NCI-H2081 (cell line): ENCODE measurements at regions not wholly inside any gene's neighbourhood (a gene's known extent, or its start where the extent isn't known, plus 50 kb on each side); places are given as distances from the start of the nearest gene placed in this dataset.
A peak's percentile ranks its signal among the peaks of the same experiment; 100 is the strongest.
"Not testable (repeated sequence)": the region's sequence is repeated elsewhere in the genome, so short reads cannot be mapped to it uniquely, and the experiment has no call there.

ENCODE experiments used
- DNase-seq, 2 experiments: peaks; one replicate each; lab custom pipeline; 2025; lab: John Stamatoyannopoulos, UW

DNA sequence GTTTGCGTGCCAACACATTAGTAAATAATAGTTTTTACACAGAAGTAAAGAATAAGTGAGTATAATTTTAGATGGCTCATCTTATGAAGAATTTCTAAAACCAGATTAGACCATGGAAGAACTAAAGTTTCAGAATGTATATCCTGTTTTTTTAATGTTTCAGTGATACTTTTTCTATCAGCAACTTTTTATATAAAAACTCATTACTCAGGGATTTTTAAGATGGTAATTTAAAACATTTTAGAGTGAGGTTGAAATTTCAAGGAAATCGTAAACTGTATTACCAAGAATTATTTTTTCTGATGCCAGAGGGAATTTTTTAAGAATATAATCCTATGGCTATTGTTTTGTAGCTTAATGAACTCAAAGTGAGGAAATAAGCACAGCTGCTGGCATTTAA is 128.5 kb upstream of the FANCL start:
- no peak for DNase-seq

DNA sequence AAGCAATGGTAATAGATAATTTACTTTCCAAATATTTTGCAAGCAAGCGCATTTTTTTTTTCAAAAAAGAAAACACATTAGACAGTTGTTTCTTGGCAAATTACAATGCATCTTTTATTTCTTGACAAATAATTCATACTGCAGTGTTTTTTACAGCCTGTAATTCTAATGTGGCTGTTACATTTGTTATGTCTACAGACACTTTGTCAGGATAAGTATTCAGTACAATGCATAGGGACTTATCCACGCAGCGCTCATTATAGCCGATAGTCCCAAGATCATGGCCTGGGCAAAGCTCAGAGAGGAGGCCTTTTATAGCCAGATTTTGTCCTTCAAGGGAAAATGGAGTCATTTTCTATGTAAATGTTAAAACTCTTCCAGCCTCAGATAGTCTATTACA is 123.0 kb upstream of the FANCL start:
- peak in 1 of 2 experiments; percentile 61 for DNase-seq

DNA sequence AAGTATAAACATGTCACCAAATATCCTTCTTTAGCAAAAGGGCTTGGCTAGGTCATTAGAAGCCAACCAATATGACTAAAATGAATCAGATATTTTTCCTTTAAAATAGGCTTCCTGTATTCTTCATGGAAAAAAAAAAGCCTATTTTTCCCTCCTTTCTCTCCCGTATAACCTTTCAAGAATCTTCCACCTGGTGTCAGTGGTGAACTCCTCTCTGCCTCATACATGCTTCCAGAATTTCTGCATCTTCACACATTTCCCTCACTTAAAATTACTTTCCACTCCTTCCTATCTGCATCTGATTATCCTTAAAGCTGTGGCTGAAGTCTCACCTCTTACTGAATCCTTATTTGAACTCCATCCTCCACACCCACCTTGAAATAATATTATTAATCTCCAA is 116.9 kb upstream of the FANCL start:
- no peak for DNase-seq

DNA sequence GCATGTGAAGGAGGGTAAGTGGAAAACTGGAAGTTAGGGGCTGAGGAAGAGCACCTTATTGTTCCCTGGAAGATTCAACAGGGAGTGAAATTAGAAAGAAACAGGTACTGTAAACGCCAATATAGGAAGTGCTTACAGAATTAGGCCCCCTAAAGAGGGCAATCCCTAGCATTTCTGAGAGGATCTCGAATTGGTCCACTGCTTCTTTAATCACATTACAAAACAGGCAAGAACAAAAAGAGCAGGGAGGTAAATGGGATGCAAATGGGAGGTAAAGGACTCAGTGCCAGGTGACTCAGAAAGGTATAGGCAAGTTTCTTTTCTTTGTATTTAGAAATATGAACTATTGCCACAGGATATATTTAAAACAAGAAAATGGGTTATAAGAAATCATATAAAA is 116.4 kb upstream of the FANCL start:
- DNase-seq, result no peak

DNA sequence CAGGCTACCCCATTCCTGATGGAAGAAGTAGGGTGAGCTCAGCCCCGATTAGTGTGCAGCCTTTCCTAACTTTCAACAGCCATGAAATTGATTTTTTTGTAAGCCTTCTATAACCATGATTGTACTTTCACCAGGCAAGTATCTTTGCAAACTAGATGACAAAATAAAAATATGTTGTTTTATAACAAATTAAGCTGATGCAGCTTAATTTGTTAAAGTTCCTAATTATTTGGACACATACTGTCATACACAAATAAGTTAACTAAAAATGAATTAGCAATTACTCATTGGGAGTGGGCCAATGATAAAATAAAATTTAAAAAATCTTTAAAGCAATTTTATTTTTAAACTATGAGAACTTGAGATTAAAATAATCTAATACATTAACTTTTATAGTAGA is 113.1 kb upstream of the FANCL start:
- DNase-seq, result no peak

DNA sequence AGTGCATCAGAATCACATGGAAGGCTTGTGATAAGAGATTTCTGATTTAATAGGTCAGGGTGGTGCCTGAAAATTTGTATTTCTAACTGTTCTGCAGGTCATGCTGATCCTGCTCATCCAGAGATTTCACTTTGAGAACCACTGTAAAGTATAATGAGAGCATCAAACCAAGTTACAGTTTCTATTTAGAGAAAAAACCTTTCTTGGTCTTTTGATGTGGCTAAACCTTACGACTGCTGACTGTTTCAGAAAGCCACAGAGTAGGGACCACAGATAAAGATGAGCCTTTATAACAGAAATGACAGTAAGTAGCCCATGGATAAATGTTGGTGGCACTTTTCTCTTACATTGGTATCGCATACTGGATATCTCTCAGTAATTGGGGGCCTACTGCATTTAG is 109.4 kb upstream of the FANCL start:
- no peak for DNase-seq

DNA sequence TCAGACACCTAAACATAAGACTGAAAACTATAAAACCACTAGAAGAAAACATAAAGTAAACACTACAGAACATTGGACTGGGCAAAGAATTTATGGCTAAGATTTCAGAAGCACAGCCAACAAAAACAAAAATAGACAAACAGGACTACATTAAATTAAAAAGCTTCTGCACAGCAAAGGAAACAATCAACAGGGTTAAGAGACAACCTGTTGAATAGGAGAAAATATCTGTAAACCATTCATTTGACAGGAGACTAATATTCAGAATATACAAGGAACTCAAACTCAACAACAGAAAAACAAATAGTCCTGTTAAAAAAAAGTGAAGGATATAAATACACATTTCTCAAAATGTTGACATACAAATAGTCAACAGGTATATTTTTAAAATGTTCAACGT is 106.7 kb upstream of the FANCL start:
- DNase-seq, result no peak

DNA sequence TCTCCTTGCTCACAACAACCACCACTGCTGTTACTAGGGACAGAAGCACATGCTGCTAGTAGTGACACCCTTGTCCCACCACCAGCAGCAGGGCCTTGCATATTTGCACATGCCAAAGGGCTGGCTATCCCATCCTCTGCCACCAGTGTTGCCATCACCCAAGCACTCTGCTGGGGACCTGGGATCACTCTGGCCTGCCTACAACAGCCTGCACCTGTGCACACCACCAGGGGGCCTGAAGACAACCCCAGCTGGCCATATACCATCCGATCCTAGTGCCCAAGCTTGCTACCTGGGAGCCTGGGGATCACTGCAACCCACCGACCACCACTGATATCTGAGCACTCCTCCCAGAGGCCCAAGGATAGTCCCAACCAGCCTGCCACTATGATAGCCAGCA is 99.9 kb upstream of the FANCL start:
- no peak for DNase-seq

DNA sequence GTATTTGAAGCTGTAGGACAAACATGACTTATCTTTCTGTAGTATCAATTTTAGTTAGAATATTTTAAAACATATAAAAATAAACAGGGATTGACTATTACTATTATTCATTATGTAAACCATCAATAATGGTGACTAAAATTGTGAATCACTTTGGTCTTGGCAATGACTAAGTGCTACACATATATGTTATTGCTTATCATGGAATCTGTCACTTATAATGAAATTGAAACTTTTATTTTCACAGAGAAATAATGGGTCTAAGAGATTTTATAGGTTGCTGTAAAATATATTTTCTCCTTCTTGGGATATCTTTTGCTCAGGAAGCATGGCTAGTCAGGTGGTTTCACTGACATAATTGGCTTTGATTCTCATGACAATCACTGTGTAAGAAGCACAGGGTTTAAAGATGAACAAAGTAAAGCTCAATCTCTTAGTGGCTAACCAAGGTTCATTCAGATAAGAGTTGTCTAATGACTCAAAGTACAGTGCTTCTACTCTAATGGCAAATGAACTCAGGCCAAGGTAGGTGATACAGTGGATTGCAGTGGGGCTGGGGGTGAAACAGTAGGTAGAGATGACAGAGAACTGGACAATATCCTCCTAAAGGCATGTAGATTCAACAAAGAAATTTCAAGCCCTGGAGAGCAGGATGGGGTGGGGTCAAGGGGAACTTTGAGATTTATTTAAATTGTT is 98.6 kb upstream of the FANCL start:
- no peak for DNase-seq

DNA sequence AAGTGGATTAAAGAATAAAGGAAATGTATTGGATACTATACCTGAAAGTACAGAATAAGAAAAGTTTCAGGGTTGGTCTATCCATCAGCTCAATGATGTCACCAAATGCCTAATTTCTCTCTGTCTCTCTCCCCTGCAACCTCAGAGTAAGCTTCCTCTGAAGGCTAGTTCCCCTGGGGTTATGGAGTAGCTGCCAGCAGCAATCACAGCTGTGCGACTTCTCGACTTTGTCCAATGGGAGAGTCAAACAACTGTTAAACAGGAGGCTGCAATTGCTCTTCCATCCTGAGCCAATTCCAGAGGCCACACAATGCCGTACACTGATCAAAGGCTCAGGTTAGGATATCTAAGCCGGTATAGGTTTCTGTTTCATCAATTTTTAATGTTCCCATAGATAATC is 95.3 kb upstream of the FANCL start:
- peak; percentile 14 to 71 for DNase-seq

DNA sequence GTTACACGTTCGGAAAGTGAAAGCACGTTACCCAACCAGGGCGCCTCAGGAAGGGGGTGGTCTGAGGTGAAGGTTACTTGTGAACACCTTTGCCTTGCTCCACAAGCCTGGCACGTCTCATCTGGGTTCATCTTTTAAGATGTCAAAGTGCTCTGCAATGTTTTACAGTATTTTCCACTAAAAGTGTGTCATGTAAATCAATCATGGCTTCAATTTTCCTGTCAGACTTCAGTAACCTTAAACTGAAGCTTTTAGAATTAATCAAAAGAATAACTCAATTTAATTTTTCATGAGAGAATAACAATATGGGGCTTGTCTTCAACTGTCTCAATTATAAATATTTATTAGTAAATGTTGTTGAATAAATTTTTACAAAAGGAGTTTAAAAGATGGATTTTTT is 93.3 kb upstream of the FANCL start:
- DNase-seq, result no peak

DNA sequence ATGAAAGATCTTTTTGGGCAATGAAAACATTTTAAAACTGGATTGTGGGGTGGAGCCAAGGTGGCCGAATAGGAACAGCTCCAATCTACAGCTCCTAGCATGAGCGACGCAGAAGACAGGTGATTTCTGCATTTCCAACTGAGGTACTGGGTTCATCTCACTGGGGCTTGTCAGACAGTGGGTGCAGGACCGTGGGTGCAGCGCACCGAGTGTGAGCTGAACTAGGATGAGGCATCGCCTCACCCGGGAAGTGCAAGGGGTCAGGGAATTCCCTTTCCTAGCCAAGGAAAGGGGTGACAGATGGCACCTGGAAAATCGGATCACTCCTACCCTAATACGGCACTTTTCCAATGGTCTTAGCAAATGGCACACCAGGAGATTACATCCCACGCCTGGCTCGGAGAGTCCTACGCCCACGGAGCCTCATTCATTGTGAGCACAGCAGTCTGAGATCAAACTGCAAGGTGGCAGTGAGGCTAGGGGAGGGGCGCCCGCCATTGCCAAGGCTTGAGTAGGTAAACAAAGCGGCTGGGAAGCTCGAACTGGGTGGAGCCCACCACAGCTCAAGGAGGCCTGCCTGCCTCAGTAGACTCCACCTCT is 84.3 kb upstream of the FANCL start:
- DNase-seq, result not testable (repeated sequence)

DNA sequence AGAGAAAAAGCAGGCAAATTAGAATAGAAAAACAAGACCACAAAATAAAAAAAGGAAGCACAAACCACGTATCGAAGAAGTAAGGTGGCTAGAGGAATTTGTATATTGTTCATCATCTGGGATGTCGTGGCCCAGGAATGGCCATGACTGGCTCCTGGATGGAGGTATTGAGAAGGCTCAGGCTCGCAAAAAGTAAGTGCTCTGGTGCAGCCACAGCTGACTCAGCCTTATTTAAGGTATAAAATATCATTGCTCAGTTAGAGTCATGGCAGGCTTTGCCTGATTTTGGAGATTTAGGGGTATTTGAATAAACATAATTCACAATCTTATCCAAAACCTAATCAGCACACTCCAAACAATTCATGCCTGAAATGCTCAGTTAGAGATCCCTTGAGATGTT is 78.4 kb upstream of the FANCL start:
- no peak for DNase-seq

DNA sequence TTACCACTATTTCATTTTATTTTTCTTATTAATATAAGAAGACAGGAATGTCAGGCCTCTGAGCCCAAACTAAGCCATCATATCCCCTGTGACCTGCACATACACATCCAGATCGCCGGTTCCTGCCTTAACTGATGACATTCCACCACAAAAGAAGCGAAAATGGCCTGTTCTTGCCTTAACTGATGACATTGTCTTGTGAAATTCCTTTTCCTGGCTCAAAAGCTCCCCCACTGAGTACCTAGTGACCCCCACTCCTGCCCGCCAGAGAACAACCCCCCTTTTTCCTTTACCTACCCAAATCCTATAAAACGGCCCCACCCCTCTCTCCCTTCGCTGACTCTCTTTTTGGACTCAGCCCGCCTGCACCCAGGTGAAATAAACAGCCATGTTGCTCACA is 77.8 kb upstream of the FANCL start:
- DNase-seq, result not testable (repeated sequence)

DNA sequence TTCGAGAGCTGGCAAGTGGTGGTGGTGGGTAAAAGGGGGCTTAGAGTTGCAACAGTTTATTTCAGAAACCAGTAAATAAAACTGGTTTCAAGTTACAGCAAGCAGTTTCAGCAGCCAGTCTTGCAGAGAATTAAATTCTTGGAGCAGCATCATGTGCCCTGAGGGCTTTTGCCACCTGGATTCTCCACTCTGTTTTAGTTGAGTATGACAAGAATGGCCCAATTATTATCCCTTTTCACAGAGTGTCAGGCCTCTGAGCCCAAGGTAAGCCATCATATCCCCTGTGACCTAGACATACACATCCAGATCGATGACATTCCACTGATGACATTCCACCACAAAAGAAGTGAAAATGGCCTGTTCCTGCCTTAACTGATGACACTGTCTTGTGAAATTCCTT is 72.8 kb upstream of the FANCL start:
- no peak for DNase-seq

DNA sequence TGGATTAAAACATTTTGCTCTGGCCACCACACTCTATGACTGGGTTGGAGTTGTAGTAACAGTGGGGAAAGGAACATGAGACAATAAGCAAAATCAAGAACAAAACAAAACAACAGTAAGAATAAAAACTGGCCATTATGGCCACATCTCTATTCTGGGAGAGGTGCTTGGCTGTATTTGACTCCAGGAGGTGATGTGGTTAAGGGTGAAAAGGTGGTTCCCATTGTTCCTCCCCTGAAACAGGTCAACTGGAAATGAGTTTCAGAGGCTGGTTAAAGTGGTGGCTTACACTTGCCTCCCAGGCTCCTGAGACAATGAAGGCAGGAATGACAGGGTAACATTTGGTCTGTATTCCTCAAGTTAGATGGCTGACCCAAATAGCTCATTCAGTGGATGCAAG is 67.3 kb upstream of the FANCL start:
- DNase-seq, result no peak

DNA sequence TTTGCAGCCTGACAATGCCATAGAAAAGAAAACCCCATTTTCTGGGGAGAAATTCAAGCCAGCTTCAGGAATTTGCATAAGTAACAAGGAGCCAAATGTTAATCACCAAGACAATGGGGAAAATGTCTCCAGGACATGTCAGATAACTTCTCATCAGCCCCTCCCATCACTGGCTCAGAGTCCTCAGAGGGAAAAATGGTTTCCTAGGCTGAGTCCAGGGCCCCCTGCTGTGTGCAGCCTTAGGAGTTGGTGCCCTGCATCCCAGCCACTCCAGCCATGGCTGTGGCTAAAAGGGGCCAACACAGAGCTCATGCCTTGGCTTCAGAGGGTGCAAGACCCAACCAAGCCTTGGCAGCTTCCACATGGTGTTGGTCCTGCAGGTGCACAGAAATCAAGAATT is 63.7 kb upstream of the FANCL start:
- no peak for DNase-seq

DNA sequence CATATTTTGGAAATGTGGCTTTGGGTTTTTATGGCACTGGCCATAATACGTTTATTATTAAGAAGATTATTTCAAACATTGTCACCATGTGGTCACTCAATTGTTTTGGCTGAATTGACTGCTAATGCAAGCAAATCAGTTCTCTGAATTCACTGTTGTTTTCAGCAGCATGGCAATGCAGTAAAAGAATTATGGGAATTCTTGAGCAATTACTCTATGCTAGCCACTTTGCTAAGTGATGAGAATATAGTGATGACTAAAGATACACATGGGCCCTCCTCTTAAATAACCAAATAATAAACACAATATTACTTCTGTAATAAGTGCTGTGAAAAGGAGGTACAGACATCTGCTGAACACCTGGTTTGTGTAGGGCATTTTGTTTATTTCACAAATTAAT is 58.0 kb upstream of the FANCL start:
- DNase-seq, result no peak

DNA sequence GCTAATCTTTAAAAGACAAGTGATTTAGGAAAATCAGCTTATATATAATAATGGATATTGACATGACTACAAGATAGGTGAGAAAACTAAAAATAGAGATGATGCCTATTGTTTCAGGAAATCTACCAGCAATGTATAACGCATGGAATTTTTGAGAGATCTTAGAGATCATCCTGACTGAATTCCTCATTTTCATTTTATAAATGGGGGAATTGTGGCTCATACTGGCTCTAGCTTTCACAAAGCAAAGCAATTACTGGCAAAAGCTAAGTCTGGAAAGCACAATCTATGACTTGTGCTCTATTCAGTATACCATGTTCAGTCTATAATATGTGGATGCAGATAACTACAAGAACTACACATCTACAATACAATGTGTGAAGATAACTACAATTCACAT is 51.9 kb upstream of the FANCL start:
- DNase-seq, result no peak

DNA sequence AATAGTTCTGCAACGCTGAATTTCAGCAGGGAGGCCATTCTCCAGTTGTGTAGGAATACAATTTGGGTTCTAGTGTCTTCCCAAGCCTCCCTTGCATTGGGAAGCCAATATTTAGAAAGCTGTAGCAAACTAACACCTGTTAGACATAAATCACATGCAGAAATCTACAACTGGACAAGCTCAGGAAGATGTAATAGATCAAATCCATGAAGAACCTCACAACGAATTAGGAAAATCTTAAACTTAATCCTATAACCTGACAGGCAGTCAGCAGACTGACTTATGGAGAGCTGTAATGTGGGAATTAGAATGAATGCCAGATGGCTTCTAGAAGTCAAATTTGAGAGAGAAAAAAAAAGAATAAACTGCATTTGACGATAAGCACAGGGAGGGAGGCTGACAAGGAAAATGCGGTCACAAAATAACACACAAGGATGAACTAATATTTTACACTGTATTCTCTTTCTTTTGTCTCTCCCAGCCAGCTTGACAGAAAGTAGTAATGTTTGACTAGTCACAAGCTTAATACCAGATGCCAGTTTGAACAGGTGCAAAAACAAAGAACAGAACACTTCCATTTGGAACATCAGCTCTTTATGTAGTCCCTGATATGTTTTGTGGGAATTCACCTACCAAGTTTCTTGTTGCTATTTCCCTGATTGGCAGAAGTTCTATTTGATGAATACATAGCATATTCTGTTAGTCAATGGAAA is 50.8 kb upstream of the FANCL start:
- peak; percentile 12 to 70 for DNase-seq
